Pons (tissue), 1 donor: ENCODE measurements at regions not wholly inside any gene's neighbourhood (a gene's known extent, or its start where the extent isn't known, plus 50 kb on each side); places are given as distances from the start of the nearest gene placed in this dataset.
"Not testable (repeated sequence)": the region's sequence is repeated elsewhere in the genome, so short reads cannot be mapped to it uniquely, and the experiment has no call there.

ENCODE experiments used
- DNase-seq: peaks from one replicate; pipeline ENCODE4 v3.0.0-alpha.2; 2016; ENCODE audit warnings: low spot score

GRCh38 chr16:75996491-75996890 is 270.2 kb upstream of the CPHXL start:
- no peak for DNase-seq

GRCh38 chr16:75997606-75998005 is 271.3 kb upstream of the CPHXL start:
- no peak for DNase-seq

- no peak for DNase-seq
These were observed 269.6 kb upstream of the CNTNAP4 start for GRCh38 chr16:76007645-76008044.

GRCh38 chr16:76023835-76024234 is 253.4 kb upstream of the CNTNAP4 start:
- no peak for DNase-seq

- DNase-seq: no peak
These were observed 241.5 kb upstream of the CNTNAP4 start for GRCh38 chr16:76035689-76036088.

GRCh38 chr16:76038097-76038496 is 239.1 kb upstream of the CNTNAP4 start:
- no peak for DNase-seq

- no peak for DNase-seq
These were observed 224.5 kb upstream of the CNTNAP4 start for GRCh38 chr16:76052725-76053124.

GRCh38 chr16:76059186-76059585 is 218.0 kb upstream of the CNTNAP4 start:
- peak; percentile 74 for DNase-seq

- DNase-seq: no peak
These were observed 217.5 kb upstream of the CNTNAP4 start for GRCh38 chr16:76059701-76060100.

GRCh38 chr16:76071690-76072089 is 205.5 kb upstream of the CNTNAP4 start:
- DNase-seq: no peak

- DNase-seq: peak; percentile 77
These were observed 195.2 kb upstream of the CNTNAP4 start for GRCh38 chr16:76081967-76082366.

- no peak for DNase-seq
These were observed 170.6 kb upstream of the CNTNAP4 start for GRCh38 chr16:76106647-76107046.

GRCh38 chr16:76108460-76108859 is 168.7 kb upstream of the CNTNAP4 start:
- no peak for DNase-seq

GRCh38 chr16:76114681-76115080 is 162.5 kb upstream of the CNTNAP4 start:
- no peak for DNase-seq

GRCh38 chr16:76118344-76118743 is 158.9 kb upstream of the CNTNAP4 start:
- DNase-seq: no peak

- peak; percentile 43 for DNase-seq
These were observed 155.6 kb upstream of the CNTNAP4 start for GRCh38 chr16:76121636-76122035.

GRCh38 chr16:76123966-76124365 is 153.2 kb upstream of the CNTNAP4 start:
- DNase-seq: no peak

- DNase-seq: no peak
These were observed 151.3 kb upstream of the CNTNAP4 start for GRCh38 chr16:76125871-76126270.

GRCh38 chr16:76138056-76138455 is 139.1 kb upstream of the CNTNAP4 start:
- DNase-seq: not testable (repeated sequence)

GRCh38 chr16:76157629-76158028 is 119.6 kb upstream of the CNTNAP4 start:
- DNase-seq: no peak

GRCh38 chr16:76162046-76162445 is 115.2 kb upstream of the CNTNAP4 start:
- peak; percentile 86 for DNase-seq

- no peak for DNase-seq
These were observed 112.1 kb upstream of the CNTNAP4 start for GRCh38 chr16:76164970-76165558.

GRCh38 chr16:76175718-76176117 is 101.5 kb upstream of the CNTNAP4 start:
- no peak for DNase-seq

- no peak for DNase-seq
These were observed 101.0 kb upstream of the CNTNAP4 start for GRCh38 chr16:76176153-76176552.

- DNase-seq: no peak
These were observed 100.6 kb upstream of the CNTNAP4 start for GRCh38 chr16:76176616-76177015.
